Inflammatory macrophage treated with lipopolysaccharide for 1 hour (primary cell): ENCODE measurements at regions not wholly inside any gene's neighbourhood (a gene's known extent, or its start where the extent isn't known, plus 50 kb on each side); places are given as distances from the start of the nearest gene placed in this dataset.

Source experiments
- DNase-seq, 2 donors: peaks; one replicate each; pipeline ENCODE4 v3.0.0-alpha.2; 2020 to 2022

DNA sequence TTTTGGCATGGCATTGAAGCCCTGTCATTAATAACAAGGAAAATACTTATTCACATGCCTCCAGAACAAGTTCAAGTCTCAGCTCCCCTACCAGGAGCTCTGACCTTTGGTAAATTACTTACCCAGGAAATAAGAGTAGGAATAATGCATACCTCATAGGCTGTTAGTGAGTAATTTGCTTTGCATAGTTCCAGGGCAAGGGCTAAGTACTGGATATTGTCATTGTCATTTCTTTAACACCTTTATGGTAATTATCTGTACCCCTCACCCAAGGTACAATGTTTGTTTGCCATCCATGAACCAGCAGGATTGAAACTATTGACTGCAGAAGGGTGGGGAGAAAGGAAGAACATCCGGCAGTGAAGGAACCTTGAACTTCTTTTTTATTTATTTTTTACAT lies 148.5 kb downstream of the SOX2 start:
- DNase-seq = no peak

DNA sequence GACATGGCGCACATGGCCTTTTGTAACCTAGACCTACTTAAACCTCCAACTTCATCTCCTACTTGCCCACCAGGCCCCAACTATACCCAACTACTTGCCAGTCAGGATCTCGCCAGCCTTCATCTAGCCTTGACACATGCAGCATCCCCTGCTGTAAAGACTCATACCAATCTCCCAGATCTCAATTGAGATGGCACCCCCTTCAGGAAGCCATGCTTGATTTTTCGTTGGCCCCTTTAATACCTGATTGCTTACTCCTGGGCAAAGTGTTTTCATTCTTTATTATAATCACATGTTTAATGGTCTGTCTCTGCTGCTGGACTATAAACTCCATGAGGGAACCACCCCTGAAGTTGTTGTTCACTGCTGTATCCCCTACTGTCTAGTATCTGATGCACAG lies 150.8 kb downstream of the SOX2 start:
- no peak for DNase-seq

DNA sequence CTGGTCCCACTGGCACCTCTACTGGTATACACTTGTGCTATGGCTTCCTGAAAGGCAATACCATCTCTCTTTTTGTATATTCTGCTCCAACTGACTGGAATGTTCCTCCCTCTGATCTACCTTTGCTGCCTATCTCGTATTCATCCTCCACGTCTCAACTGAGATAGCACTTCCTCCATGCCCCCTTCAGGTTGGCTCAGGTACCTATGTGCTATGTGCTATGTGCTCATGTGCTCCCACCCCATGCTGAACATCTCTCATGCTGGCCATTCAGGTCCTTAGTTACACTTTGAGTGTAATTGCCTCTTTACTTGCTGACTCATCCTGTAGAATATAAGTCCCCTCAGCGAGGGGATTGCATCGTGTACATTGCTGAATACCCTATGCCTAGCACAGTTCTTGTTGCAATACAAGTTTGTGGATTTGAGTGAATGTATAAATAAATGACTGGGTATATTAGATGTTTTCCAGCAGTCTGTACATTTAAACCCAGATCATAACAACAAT lies 156.9 kb downstream of the SOX2 start:
- no peak for DNase-seq

- no peak for DNase-seq
Observed at GRCh38 chr3:181872887-181873286, 161.2 kb downstream of the SOX2 start.

DNA sequence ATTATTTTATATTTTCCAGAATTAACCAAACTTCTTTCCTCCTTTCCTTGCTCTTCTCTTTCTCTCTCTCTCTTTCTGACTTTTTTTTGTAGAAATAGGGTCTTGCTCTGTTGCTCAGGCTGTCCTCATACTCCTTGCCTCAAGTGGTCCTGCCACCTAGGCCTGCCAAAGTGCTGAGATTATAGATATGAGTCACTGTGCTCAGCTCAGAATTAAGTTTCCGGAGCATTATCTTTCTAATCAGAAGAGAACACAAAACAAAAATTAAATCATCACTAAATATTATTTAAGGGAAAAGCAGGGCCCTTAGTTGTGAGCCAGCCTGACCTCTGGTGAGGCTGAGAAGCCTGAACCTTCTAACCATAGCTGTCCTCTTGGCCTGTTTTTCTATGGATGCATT lies 168.2 kb downstream of the SOX2 start:
- no peak for DNase-seq

DNA sequence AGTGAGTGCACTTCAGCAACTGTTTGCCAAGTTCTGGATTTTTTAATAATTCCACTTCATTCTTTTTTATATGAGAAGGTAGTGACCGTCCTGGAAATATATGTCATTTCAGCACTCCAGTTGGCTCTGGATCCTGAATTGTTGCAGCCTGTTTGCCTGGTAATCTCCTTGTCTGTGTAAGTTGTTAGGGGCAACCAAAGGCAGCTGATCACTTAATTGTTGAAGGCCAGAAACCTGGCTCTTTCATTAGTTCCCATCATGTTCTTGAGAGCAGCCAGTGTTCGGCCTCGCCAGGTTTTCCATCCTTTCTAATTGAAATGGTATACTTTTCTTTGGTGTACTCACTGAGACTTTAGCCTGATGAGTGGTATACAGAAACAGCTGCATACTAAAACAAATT lies 168.6 kb downstream of the SOX2 start:
- no peak for DNase-seq

GRCh38 chr3:181881749-181882148 lies 170.0 kb downstream of the SOX2 start:
- no peak for DNase-seq

DNA sequence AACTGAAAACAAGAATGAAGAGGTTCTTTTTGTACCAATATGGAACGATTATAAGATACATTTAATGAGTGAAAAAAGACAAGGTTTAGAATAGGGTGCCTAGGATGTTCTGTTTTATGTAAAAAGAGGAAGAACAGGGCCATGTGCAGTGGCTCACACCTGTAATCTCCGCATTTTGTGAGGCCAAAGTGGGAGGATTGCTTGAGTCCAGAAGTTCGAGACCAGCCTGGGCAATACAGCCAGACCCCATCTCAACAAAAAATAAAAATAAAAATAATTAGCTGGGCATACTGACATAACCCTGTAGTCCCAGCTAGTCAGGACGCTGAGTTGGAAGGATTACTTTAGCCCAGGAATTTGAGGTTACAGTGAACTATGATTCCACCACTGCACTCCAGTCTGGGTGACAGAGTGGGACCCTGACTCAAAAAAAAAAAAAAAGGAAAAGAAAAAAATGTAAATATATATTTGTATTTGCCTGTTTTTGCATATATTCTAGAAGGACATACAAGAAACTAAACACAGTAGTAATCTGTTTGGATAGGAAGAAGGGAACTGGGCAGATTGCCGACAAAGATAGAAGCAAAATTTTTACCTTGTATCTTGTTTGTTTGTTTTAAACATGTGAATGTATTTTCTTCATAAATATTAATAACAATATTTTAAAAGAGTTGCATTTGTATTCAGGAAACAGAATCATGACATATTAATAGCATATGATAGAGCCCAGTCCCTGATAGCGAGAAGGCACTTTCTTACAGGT lies 174.3 kb downstream of the SOX2 start:
- DNase-seq = no peak

GRCh38 chr3:181886676-181887075 lies 175.0 kb downstream of the SOX2 start:
- DNase-seq = no peak

GRCh38 chr3:181887685-181888084 lies 176.0 kb downstream of the SOX2 start:
- DNase-seq = no peak

- no peak for DNase-seq
Observed at GRCh38 chr3:181888234-181888633, 176.5 kb downstream of the SOX2 start.

GRCh38 chr3:181892848-181893247 lies 181.1 kb downstream of the SOX2 start:
- no peak for DNase-seq

GRCh38 chr3:181896605-181897004 lies 184.9 kb downstream of the SOX2 start:
- no peak for DNase-seq

GRCh38 chr3:181899702-181900101 lies 188.0 kb downstream of the SOX2 start:
- DNase-seq = no peak

- no peak for DNase-seq
Observed at GRCh38 chr3:181901626-181902025, 189.9 kb downstream of the SOX2 start.

GRCh38 chr3:181906338-181906737 lies 194.6 kb downstream of the SOX2 start:
- no peak for DNase-seq

GRCh38 chr3:181909241-181909640 lies 197.5 kb downstream of the SOX2 start:
- no peak for DNase-seq

- DNase-seq = no peak
Observed at GRCh38 chr3:181912384-181912783, 200.7 kb downstream of the SOX2 start.

DNA sequence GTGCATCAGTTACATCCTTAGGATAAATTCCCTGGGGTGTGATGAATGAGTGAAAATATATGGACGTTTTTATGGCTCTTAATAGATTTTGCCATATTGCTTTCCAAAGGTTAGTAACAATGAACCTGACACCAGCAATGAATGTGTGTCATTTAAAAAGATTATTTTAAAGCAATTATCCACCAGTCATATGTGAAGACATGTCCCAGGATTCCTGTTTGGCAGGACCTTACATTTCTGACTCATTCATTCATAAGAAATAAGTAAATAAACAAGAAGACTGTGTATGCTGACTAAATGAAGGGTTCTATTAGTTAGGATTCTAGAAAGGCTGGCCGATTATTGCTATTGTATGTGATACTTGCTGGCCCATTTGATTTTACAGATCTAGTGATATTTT lies 201.5 kb downstream of the SOX2 start:
- no peak for DNase-seq

DNA sequence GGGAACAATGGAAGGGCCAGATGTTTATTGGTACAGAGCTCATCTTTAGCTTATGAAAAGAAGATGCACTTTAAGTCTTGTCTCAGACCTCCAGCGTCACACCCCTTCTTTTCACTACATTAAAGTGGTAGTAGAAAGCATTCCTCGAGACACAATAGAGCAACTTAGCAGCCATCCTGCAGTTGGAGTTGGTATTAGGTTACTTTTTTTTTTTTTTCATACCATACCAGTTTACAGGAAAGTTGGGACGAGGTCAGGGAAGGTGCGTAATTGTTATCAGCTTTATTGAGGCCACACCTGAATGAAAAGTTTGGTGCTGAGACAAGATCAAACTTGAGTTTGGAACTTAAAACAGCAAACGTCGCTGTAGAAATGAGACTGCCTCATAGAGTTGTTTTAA lies 203.8 kb downstream of the SOX2 start:
- no peak for DNase-seq

- DNase-seq = no peak
Observed at GRCh38 chr3:181916013-181916412, 204.3 kb downstream of the SOX2 start.

- no peak for DNase-seq
Observed at GRCh38 chr3:181917027-181917426, 205.3 kb downstream of the SOX2 start.

- DNase-seq = no peak
Observed at GRCh38 chr3:181919375-181919774, 207.7 kb downstream of the SOX2 start.

DNA sequence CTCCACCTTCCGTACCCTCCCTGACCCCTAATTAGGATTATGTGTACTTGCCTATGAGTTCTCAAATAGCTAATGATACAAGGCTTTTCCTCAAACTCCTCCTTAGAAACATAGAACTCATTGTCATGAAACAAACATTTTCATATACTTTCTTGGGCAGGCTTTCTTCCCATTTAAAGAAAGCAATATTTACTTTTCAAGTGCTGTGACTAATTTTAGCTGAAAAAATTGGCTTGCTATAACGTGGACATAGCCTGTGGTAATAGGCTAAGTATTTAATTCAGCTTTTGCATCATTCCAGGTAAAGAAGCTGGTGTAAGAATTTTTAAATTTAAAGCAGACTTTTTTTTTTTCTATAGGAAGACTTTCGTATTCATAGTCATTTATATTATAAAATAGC lies 208.7 kb downstream of the SOX2 start:
- no peak for DNase-seq

- DNase-seq = no peak
Observed at GRCh38 chr3:181921220-181921619, 209.5 kb downstream of the SOX2 start.
